Heart right ventricle (tissue), 16 donors: ENCODE measurements at regions not wholly inside any gene's neighbourhood (a gene's known extent, or its start where the extent isn't known, plus 50 kb on each side); places are given as distances from the start of the nearest gene placed in this dataset.

Source experiments
- ATAC-seq, 8 donors: fragments of 200-7000 bp; cut with Tn5 transposase; one replicate each; pipeline ENCODE4 v1.9.1; 2020; ENCODE audit warnings: mild to moderate bottlenecking in 8 of 8, moderate library complexity in 8 of 8, moderate number of reproducible peaks in 1 of 8
- DNase-seq, 2 donors: peaks; one replicate each; pipeline ENCODE4 v3.0.0-alpha.2; 2020
- H3K27ac ChIP-seq, 10 donors: fragments of 200-600 bp; sonication (generic) in 2 of 10; one replicate each; pipeline versions ENCODE4 v1.5.0 to v1.8.0; 2020 to 2022; ENCODE audit warnings: mild to moderate bottlenecking in 3 of 10
- H3K27me3 ChIP-seq, 7 donors: fragments of 200-600 bp; one replicate each; pipeline ENCODE4 v1.8.0; 2021 to 2022; ENCODE audit warnings: mild to moderate bottlenecking in 2 of 7
- H3K36me3 ChIP-seq, 9 donors: fragments of 200-600 bp; sonication (generic) in 1 of 9; one replicate each; pipeline versions ENCODE4 v1.5.0 to v1.8.0; 2020 to 2022; ENCODE audit warnings: mild to moderate bottlenecking in 2 of 9
- H3K4me1 ChIP-seq, 9 donors: fragments of 200-600 bp; sonication (generic) in 1 of 9; one replicate each; pipeline versions ENCODE4 v1.5.0 to v1.8.0; 2020 to 2022; ENCODE audit warnings: mild to moderate bottlenecking in 4 of 9
- H3K4me3 ChIP-seq, 10 donors: fragments of 200-600 bp; sonication (generic) in 2 of 10; one replicate each; pipeline versions ENCODE4 v1.5.0 to v1.8.0; 2020 to 2022; ENCODE audit warnings: mild to moderate bottlenecking in 7 of 10, moderate library complexity in 2 of 10
- H3K9me3 ChIP-seq, 11 donors: fragments of 200-600 bp in 10 of 11; sonication (generic) in 2 of 11; one replicate each; pipeline versions ENCODE4 v1.5.0 to v1.8.0; 2013 to 2022; ENCODE audit warnings: mild to moderate bottlenecking in 2 of 11, control low read depth in 1 of 11, moderate library complexity in 1 of 11
- CTCF ChIP-seq, 9 donors: fragments of 200-600 bp; sonication (generic) in 2 of 9; IDR thresholded peaks; one replicate each; pipeline versions ENCODE4 v1.5.0 to v1.8.0; 2021 to 2022; ENCODE audit warnings: antibody characterized with exemption in 9 of 9, mild to moderate bottlenecking in 5 of 9, moderate library complexity in 1 of 9
- WGBS, 2 donors: extraction: QIAGEN DNeasy Blood & Tissue Kit; methylation state at CpG; one replicate each; pipeline ENCODE4 v1.1.7; 2013; ENCODE audit warnings: inconsistent platforms in 1 of 2; 5-methylcytosine and 5-hydroxymethylcytosine counted together
- intact Hi-C, 10 donors: fragments of 100-400 bp; cut with DNase I; formaldehyde crosslinking; loops; one replicate each; pipeline versions ENCODE4 v1.11.1 to v1.14.2; 2022
- donor health status: Arrhythmogenic right ventricular cardiomyopathy.
- donor health status: ischemic (EF 13 %, LVEDD 7.1; RV severe dilation, severe dysfunction).
- donor health status: healthy with polysubstance abuse.
- donor health status: DM: no; HTN: yes; CAD: no.
- donor health status: DM: no; HTN: no; CAD: no.
- donor health status: ischemic (EF 25% LVEDD 6.9; RV normal size, moderate dysfunction).
- donor health status: ischemic (EF 25% LVEDD 5.7; RV mildly dilated, moderate dysfunction).
- donor health status: healthy.
- donor health status: DM: yes; HTN: yes; CAD: no.
- donor health status: Ischemic cardiomyopathy.
- donor health status: ischemic (EF 35%, LVEDD 5.7; RV mildly dilated, moderate dysfunction).
- donor health status: nonischemic (EF 11% LVEDD 7.7; RV severe dilation, severe dysfunction).
- donor health status: DM: yes; HTN: yes; CAD: no.
- donor health status: PGD.
- donor health status: ischemic (EF 29% LVEDD 5.4; RV normal size, mild dysfunction).
- donor health status: nonischemic (EF 23%, LVEDD 6.1; RV moderate dilation, normal function).

GRCh38 chr2:136539355-136539754, 226.0 kb upstream of the THSD7B start:
- Histone ChIP-seq H3K36me3 (no peaks in the 10 kb centered on the region), H3K27ac (no peak overlapping the region), H3K9me3 (no peaks in the 10 kb centered on the region), H3K27me3 (no peaks in the 10 kb centered on the region), H3K4me3 (no peak overlapping the region), H3K4me1 (peaks cover 0 to 6% (median 0%) of the 10 kb centered on the region in 9 donors)
- TF ChIP-seq CTCF (IDR thresholded peaks at IDR 0.05): no peak
- intact Hi-C loops: loop anchor here in 1 of 10 donors (2.0 kb wide), 1 partner anchor 33 kb away; no protein-coding TSS in a partner anchor
- 79 to 80% methylated on average over 5 of the region's 5 CpGs for WGBS, 2 donors
- no peak for DNase-seq
- ATAC-seq: no peak

- Histone ChIP-seq H3K27me3 (no peaks in the 10 kb centered on the region), H3K27ac (no peak overlapping the region), H3K36me3 (no peaks in the 10 kb centered on the region), H3K4me3 (no peak overlapping the region), H3K4me1 (peaks cover 0 to 7% (median 0%) of the 10 kb centered on the region in 9 donors), H3K9me3 (no peaks in the 10 kb centered on the region)
- DNase-seq: peak; percentile 29 to 32
- WGBS, 2 donors: 31 to 36% methylated on average over 4 of the region's 4 CpGs
- intact Hi-C loops: loop anchor here in 1 of 10 donors (2.0 kb wide), 1 partner anchor 34 kb away; no protein-coding TSS in a partner anchor
- no peak for TF ChIP-seq CTCF (IDR thresholded peaks at IDR 0.05)
- ATAC-seq: peak; percentile 62 to 93 (median 77)
Measured at GRCh38 chr2:136538489-136538888, 226.9 kb upstream of the THSD7B start.

GRCh38 chr2:136534811-136535210, 230.5 kb upstream of the THSD7B start:
- peaks cover 0 to 7% (median 0%) of the 10 kb centered on the region in 9 donors for H3K4me1 ChIP-seq
- intact Hi-C loops: no loop called here
- H3K9me3 ChIP-seq: no peaks in the 10 kb centered on the region
- DNase-seq (peak; percentile 50 to 72), ATAC-seq (peak; percentile 68 to 96 (median 76))
- no peak overlapping the region for H3K4me3 ChIP-seq
- no peaks in the 10 kb centered on the region for H3K27me3 ChIP-seq
- no peaks in the 10 kb centered on the region for H3K36me3 ChIP-seq
- 24 to 30% methylated on average over 3 of the region's 3 CpGs for WGBS, 2 donors
- no peak for TF ChIP-seq CTCF (IDR thresholded peaks at IDR 0.05)
- H3K27ac ChIP-seq: no peak overlapping the region

GRCh38 chr2:136532171-136532570, 233.2 kb upstream of the THSD7B start:
- no peak for ATAC-seq
- Histone ChIP-seq H3K27me3 (no peaks in the 10 kb centered on the region), H3K27ac (no peak overlapping the region), H3K36me3 (no peaks in the 10 kb centered on the region), H3K4me3 (no peak overlapping the region), H3K9me3 (no peaks in the 10 kb centered on the region), H3K4me1 (peaks cover 0 to 7% (median 0%) of the 10 kb centered on the region in 9 donors)
- WGBS, 2 donors: 91 to 92% methylated on average over 2 of the region's 2 CpGs
- no peak for TF ChIP-seq CTCF (IDR thresholded peaks at IDR 0.05)
- intact Hi-C loops: no loop called here
- no peak for DNase-seq
